AG08395 (cell line): ENCODE measurements at regions not wholly inside any gene's neighbourhood (a gene's known extent, or its start where the extent isn't known, plus 50 kb on each side); places are given as distances from the start of the nearest gene placed in this dataset.

ENCODE experiments used
- DNase-seq: peaks from one replicate; pipeline ENCODE4 v3.0.0; 2012; ENCODE audit warnings: mixed read lengths, low spot score

DNA sequence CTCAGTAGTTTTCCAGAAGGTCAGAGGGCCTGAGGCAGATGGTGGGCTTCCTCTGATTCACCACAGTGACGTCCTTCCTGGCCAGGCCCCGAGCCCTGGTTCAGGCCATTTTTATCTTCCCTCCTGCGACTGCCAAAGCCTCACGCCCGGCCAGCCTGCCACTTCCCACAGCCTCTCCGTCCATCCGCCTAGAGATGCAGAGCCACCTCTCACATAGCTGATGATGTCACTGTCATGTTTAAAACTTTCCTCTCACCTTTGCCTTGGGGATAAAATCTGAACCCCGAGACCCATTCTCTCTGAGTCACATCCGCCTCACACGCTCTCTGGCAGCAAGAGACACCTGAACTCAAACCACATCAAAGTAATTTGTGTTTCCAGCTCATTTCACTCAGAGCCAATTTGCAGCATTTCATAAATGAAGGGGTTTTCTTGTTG is 175.3 kb downstream of the QDPR start:
- DNase-seq, result no peak

DNA sequence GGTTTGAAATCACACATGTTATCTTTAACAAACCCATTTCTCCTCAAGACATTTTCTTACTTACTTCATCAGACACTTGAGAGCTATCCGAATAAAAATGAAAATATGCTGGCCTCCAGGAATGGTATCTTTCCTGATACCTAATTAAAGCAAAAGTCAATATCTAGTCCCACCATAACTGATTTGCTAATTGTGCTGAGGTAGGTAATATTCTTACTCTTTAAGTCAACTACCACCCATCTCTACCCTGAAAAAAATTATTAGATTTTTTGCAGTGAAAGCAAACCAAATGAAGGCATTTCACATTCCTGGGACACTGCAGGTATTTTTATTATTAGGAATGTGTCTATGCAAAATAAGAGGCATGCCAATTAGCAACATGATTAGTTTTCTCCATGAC is 175.8 kb downstream of the QDPR start:
- no peak for DNase-seq

DNA sequence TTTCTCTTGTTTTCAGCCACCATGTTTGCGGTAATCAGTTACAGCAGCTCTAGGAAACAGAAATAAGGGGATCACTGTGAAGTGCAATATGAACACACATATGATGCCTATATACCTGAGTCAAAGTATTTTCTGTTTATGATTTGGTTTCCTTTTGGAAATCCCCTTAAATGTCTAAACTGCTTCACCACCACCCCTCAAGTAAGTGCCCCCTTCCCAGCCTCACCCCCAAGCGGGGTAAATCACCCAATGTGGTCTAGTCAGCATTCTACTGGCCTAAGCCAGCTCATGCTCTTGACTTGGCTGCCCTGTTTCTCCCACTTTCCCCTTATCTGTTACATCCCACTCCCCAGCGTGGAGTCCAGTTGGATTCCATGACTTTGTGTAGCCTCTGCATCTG is 176.5 kb downstream of the QDPR start:
- DNase-seq, result no peak

GRCh38 chr4:17332478-17332877 is 179.4 kb downstream of the QDPR start:
- DNase-seq, result no peak

DNA sequence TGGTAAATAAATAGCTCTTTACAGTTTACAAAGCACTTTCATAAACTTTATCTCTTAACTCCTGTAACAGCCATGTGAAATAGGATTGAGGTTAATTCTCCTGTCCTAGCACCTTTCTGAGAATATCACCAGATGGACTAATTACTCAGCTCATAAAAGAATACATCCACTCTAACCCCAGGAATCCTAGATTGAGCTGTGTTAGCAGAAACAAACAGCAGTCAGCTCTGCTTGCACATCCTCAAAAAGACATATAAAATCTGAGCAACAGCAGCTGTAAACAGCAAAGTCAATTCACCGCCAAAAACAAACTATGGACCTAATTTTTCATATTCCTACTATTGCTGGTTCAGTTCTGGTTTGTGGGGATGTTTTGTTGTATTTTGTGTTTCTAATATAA is 182.8 kb downstream of the QDPR start:
- DNase-seq, result no peak

DNA sequence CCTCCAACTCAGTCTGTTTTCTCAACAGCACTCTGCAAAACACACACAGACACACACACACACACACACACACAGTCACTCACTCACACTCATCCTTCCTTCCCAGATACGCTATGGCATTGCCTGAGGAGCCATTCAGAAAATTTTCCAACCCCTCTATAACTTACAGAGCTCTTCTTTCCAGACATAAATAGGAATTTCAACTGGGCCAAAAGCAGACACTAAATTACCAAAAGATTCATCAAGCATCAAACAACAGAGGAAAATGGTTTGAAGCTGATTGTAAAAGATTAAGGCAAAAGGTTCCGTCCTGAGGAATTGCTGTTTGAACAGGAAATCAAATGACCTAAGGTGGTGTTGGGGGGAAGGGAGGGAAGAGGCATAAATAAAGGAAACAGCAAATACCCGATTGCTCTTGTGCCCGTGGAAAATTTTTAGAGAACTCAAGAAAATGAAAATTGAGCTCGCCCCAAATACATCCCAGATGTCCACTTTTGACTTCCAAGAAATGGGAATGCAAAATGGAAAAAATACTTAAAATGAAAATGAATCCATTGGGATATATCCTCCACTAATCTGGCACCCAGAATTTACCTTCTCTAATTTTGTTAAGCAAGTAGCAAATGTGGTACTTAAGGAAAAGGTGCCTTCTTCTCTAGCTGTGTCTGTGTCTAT is 183.6 kb downstream of the QDPR start:
- no peak for DNase-seq

GRCh38 chr4:17327591-17327990 is 184.3 kb downstream of the QDPR start:
- DNase-seq, result peak; percentile 35

DNA sequence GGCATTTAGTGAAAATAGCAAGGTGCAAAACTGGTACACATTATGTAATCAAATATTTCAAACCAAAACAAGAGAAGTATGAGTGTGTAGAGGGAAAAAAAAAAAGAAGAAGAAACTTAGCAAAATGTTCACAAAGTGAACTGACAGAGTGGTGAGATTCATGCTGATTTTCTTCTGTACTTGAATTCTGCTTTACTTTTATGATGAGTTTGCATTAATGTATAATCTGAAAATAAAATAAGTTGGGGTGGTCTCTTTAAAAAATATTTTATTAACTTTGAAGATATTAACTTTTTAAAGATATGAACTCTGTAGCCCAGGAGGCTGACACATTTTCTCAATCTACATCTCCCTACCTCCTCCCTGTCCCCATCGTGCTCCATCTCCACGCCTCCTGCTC is 185.1 kb downstream of the QDPR start:
- no peak for DNase-seq

- DNase-seq, result no peak
Measured at GRCh38 chr4:17325098-17325497, 186.8 kb downstream of the QDPR start.

DNA sequence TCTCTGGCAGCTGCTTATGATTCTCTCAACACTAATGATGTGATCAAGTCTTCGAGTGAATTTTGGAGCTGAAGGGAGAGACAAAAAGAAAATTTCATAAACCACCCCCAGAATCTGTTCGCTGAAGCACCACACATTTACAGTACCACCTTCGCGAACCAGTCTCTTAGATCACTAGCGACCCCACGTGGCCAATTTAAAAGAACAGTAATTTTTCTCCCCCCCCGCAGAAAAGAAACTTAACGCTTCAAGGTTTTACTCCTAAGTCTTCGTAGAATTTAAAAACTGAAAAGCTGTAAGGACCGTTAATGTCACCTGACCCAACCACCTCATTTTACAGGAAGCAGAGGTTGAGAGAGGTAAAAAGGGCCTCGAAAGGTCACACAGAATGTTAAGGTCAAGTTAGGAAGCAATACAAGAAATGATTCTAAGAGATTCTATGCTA is 187.5 kb downstream of the QDPR start:
- DNase-seq, result peak; percentile 73

- DNase-seq, result peak; percentile 31
Measured at GRCh38 chr4:17323554-17324385, 188.1 kb downstream of the QDPR start.

DNA sequence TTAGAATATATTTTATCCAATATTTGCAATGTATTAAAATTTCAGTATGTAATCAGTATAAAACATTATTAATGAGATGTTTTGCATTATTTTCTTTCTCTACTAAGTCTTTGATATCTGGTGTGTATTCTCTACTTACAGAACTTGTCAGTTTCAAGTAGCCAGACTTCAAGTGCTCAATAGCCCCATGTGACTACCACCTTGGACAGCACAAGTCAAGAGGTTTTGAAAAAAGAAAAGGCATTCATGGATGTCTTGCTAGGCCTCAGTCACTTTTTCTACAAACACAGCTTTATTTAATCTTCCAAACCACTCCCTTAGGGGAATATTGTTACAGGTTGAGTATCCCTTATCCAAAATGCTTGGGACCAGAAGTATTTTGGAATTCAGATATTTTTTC is 189.4 kb downstream of the QDPR start:
- no peak for DNase-seq

DNA sequence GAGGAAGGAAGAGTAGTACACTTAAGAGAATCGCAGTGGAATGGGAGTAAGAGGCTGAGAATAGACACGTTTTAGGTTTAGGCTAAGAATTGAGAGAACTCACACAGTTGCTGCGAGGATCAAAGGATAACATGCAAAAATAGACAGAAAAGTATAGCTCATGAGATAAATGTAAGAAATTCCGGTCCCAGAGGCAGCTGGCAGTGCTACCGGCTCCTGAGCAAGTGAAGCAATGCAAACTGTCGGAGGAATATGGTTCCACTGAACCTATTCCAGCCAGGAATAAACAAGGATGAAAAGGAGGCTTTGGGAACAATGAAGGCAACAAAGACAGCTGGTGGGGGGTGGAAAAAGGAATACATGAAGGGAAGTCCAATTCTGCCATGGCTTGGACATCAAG is 191.8 kb downstream of the QDPR start:
- DNase-seq, result no peak

DNA sequence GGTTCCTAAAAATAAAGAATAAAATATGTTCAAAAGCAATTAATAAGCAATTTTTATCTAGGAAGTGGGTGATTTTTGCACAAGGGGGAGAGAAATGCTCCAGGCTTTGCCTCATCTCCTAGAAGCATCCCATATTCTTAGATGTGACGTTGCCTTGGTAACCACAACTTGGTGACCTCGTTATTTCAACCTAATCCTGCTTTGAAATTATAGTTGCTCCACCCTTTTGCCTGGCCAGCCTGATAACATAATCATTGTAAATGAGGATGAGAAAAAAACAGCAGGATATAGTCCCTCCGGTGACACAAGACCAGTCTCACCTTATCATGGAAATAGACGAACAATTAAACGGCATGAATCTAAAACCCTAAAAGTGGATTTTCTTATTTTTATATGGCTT is 194.4 kb downstream of the QDPR start:
- no peak for DNase-seq

GRCh38 chr4:17316566-17316965 is 195.3 kb downstream of the QDPR start:
- no peak for DNase-seq

GRCh38 chr4:17315459-17315858 is 196.4 kb downstream of the QDPR start:
- DNase-seq, result no peak

DNA sequence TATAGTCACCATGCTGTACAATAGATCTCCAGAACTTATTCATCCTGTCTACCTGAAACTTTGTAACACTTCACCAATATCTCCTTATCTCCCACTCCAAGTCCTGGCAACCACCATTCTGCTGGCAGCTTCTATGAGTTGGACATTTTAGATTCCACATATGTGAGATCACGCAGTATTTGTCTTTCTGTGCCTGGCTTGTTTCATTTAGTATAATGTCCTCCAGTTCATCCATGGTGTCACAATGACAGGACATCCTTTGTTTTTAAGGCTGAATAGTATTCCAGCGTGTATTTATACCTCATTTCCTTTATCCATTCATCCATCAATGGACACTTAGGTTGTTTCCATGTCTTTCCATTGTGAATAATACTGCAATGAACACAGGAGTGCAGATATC is 198.7 kb downstream of the QDPR start:
- no peak for DNase-seq

DNA sequence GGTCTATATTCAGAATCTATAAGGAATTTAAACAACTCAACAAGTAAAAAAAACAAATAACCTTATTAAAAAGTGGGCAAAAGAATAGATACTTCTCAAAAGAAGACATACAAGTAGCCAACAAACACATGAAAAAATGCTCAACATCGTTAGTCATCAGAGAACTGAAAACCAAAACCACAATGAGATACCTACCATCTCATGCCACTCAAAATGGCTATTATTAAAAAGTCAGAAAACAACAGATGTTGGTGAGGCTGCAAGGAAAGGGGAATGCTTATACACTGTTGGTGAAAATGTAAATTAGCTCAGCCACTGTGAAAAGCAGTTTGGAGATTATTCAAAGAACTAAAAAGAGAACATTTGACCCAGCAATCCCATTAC is 201.6 kb downstream of the QDPR start:
- no peak for DNase-seq

DNA sequence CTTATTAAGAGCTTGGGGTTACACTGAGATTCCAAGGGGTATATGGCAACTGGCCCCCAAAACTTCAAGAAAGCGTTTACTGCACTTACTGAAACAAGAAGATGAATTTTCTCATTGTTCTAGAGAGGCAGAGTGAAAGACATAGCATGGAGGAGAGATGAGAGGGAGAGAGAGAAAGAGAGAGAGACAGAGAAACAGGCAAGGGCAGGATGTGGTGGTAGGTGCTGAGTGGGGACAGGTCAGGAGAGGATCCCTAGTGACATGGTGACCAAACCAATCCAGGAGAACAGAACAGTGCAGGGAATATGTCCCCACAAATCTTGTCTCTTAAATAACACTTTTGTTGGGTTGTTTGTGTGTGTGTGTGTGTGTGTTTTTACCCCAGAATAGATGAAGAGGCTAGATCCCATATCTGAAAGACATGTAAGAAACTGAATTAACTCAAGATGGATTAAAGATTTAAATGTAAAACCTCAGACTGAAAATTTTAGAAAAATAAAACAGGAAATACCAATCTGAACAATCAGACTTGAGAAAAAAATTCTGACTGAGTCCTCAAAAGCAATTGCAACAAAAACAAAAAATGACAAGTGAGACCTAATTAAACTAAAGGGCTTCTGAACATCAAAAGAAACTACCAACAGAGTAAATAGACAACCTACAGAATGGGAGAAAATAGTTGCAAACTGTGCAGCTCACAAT is 202.2 kb downstream of the QDPR start:
- DNase-seq, result no peak

DNA sequence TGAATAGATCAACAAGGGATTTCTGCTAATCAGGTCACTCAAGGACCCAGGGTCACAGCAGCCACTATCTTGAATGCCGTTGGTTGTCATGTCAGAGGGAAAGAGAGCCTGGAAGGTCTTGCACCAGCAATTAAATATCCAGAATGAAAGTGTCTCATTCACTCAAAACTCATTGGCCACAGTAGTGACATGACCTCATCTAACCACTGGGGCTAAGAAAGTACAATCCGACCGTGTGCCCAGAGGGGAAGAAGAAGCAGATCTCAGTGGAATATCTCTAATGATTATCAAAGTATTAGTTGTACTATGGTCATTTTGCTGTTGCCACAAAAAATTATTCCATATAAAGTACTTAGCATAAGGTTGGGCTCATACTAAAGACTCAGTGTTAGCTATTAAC is 210.0 kb downstream of the QDPR start:
- no peak for DNase-seq

DNA sequence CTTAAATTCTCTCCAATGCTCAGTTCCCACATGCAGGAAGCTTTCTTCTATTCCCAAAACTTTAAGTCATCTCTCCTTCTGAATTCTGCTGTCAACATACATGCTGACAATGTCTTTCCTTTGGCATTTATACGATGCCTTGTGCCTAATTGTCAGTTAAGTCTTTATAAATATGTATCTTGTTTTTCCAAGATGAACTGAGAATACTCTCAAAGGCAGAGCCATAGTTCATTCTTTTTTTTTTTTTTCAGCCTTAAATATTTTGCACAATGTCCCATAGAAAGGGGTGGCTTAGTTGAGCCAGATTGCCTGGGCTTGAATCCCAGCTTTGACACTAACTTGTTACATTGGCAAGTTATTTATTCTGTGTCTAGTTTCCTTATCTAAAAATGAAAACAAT is 210.6 kb downstream of the QDPR start:
- no peak for DNase-seq

DNA sequence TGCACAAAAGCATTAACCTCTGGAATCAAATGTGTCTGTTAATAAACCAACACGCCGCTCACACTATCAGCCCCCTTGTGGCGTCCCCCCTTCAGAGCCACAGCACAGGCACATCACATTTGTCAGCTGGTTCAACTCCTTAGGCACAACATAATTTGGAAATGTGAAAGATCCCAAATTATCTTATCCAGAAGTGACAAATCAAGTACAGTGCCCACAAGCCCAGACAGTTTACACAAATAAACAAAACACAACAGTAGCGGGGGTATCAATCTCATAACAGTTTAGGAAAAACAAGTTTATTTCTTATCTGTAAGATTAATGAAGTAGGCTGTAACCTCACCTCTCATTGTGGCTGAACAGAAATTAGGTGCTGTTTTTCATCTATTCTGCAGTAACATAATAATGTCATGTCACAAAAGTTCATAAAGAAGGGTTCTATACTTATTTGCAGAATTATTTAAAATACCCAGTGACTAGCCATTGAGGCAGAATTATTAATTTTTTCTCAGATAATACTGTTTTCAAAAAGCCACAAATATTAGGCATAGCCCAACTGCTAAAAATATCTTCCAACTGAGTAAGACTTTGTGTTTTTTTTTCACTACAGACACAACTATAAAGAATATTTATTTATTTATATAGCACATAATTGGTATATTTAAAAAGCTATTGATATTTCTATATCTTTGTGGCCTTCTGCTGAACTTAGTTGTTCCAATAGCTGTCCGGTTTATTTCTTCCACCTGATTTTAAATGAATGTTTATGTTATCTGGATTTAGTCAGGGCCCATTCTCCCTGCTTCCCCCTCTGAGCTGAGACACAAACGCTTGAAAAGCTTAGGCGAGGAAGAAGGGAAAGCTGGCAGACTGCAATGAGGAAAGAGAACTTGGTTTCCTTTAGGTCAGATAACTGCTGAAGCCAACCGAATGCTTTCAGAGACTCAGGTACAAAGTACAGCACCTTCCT is 214.7 kb downstream of the QDPR start:
- DNase-seq, result no peak
